Psoas muscle (tissue), 7 donors: ENCODE measurements at regions not wholly inside any gene's neighbourhood (a gene's known extent, or its start where the extent isn't known, plus 50 kb on each side); places are given as distances from the start of the nearest gene placed in this dataset.

Experiments
- ATAC-seq, 4 donors: fragments of 200-7000 bp; cut with Tn5 transposase; one replicate each; pipeline ENCODE4 v1.9.1; 2020; ENCODE audit warnings: moderate library complexity in 3 of 4, mild to moderate bottlenecking in 2 of 4
- DNase-seq, 2 donors: peaks; one replicate each; pipeline ENCODE4 v3.0.0-alpha.2; 2020
- H3K27ac ChIP-seq: fragments of 200-600 bp; one replicate; pipeline ENCODE4 v1.8.0; 2022
- H3K27me3 ChIP-seq, 3 donors: fragments of 200-600 bp in 1 of 3; one replicate each; pipeline versions ENCODE4 v1.6.1 to v1.8.0; 2013 to 2022; ENCODE audit warnings: low read length in 2 of 3, mild to moderate bottlenecking in 2 of 3, moderate library complexity in 1 of 3; ENCODE audit not compliant: insufficient read depth in 3 of 3
- H3K36me3 ChIP-seq, 2 donors: fragments of 200-600 bp in 1 of 2; one replicate each; pipeline versions ENCODE4 v1.6.1 to v1.8.0; 2013 to 2022; ENCODE audit warnings: low read depth in 1 of 2, mild to moderate bottlenecking in 1 of 2, moderate library complexity in 1 of 2; ENCODE audit not compliant: insufficient read depth in 1 of 2
- H3K4me1 ChIP-seq: fragments of 200-600 bp; one replicate; pipeline ENCODE4 v1.8.0; 2022
- H3K4me3 ChIP-seq: fragments of 200-600 bp; one replicate; pipeline ENCODE4 v1.8.0; 2022; ENCODE audit warnings: mild to moderate bottlenecking
- H3K9me3 ChIP-seq: fragments of 200-600 bp; one replicate; pipeline ENCODE4 v1.8.0; 2022
- WGBS, 3 donors: extraction: QIAGEN DNeasy Blood & Tissue Kit; methylation state at CpG; one replicate each; pipeline versions ENCODE4 v1.1.6 to v1.1.7; 2013; 5-methylcytosine and 5-hydroxymethylcytosine counted together
- intact Hi-C, 2 donors: fragments of 100-400 bp; cut with DNase I; formaldehyde crosslinking; loops; one replicate each; pipeline versions ENCODE4 v1.11.0 to v1.14.2; 2022
- TF ChIP-seq, protein P1 (sequence below): fragments of 200-600 bp; IDR thresholded peaks from one replicate; pipeline ENCODE4 v1.8.0; 2022; ENCODE audit warnings: antibody characterized with exemption
- donor health status: healthy with polysubstance abuse.
- donor health status: DM: no; HTN: no; CAD: no; lungs with moderate emphysema.
- donor health status: Bipolar disorder and iron deficiency.
- donor health status: healthy.
- donor health status: DM: yes; HTN: yes; CAD: no.
- donor health status: DM: no; HTN: no; CAD: no.
- donor health status: DM: yes; HTN: yes; CAD: no.

DNA sequence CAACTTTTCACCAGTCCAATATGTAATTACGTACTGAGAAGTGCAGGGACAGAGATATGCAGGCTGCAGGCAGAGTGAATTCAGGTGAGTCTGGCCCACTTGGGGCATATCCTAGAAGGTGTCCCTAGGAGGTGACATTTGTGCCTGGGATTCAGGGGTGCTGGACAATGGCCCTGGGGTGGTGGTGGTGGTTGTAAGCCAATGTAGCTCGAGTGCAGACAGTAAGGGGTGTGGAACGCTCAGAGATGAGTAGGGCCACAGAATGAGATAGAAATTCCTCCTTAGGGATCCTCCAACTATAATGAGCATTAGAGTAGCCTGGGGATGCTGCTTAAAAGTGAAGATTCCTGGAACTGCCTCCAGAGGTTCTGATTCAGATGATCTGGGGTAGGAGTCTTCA, 221.7 kb upstream of the MPHOSPH6 start:
- H3K27me3 ChIP-seq, result no peaks in the 10 kb centered on the region
- H3K4me3 ChIP-seq, result no peak overlapping the region
- DNase-seq, result no peak
- 71 to 83% (median 73%) methylated on average over 3 of the region's 3 CpGs for WGBS, 3 donors
- no peak for ATAC-seq
- no peaks in the 10 kb centered on the region for H3K9me3 ChIP-seq
- no peaks in the 10 kb centered on the region for H3K4me1 ChIP-seq
- no peak overlapping the region for H3K27ac ChIP-seq
- H3K36me3 ChIP-seq, result no peaks in the 10 kb centered on the region
- intact Hi-C loops, result no loop called here
- TF ChIP-seq, protein P1, sequence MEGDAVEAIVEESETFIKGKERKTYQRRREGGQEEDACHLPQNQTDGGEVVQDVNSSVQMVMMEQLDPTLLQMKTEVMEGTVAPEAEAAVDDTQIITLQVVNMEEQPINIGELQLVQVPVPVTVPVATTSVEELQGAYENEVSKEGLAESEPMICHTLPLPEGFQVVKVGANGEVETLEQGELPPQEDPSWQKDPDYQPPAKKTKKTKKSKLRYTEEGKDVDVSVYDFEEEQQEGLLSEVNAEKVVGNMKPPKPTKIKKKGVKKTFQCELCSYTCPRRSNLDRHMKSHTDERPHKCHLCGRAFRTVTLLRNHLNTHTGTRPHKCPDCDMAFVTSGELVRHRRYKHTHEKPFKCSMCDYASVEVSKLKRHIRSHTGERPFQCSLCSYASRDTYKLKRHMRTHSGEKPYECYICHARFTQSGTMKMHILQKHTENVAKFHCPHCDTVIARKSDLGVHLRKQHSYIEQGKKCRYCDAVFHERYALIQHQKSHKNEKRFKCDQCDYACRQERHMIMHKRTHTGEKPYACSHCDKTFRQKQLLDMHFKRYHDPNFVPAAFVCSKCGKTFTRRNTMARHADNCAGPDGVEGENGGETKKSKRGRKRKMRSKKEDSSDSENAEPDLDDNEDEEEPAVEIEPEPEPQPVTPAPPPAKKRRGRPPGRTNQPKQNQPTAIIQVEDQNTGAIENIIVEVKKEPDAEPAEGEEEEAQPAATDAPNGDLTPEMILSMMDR, result no peak

- H3K4me3 ChIP-seq, result no peak overlapping the region
- H3K4me1 ChIP-seq, result no peaks in the 10 kb centered on the region
- H3K27me3 ChIP-seq, result no peaks in the 10 kb centered on the region
- no peaks in the 10 kb centered on the region for H3K36me3 ChIP-seq
- intact Hi-C loops, result no loop called here
- TF ChIP-seq, protein P1, result no peak
- 55 to 68% (median 64%) methylated on average over 7 of the region's 7 CpGs for WGBS, 3 donors
- no peak for DNase-seq
- H3K9me3 ChIP-seq, result no peaks in the 10 kb centered on the region
- no peak overlapping the region for H3K27ac ChIP-seq
- no peak for ATAC-seq
Observed at GRCh38 chr16:82389956-82390650, 220.1 kb upstream of the MPHOSPH6 start.

DNA sequence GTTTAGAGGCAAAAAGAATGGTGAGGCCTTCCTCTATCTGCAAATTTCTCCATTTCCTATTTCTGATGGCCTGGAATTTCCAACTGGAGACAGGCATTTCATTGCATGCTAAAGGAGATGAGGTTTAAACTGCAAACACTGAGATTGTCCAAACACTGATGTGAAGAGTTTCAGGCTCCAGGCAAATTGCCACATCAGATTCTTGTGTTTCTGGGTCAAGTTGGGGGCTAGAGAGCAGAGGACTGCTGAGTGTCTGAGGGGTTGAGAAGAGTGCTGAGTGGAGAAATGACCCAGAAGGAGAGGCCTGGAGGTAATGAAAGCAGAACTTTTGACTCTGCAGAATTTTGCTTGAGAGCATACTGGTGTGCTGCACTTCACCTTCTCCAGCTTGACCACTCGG, 216.7 kb upstream of the MPHOSPH6 start:
- no peaks in the 10 kb centered on the region for H3K36me3 ChIP-seq
- no peaks in the 10 kb centered on the region for H3K4me1 ChIP-seq
- no peak overlapping the region for H3K4me3 ChIP-seq
- intact Hi-C loops, result no loop called here
- WGBS, 3 donors, result 66 to 77% (median 76%) methylated on average over 1 of the region's 1 CpG
- no peaks in the 10 kb centered on the region for H3K9me3 ChIP-seq
- H3K27me3 ChIP-seq, result no peaks in the 10 kb centered on the region
- TF ChIP-seq, protein P1, result no peak
- no peak for ATAC-seq
- H3K27ac ChIP-seq, result no peak overlapping the region
- no peak for DNase-seq

- Histone ChIP-seq H3K27me3 (no peaks in the 10 kb centered on the region), H3K36me3 (no peaks in the 10 kb centered on the region), H3K4me1 (no peaks in the 10 kb centered on the region), H3K27ac (no peak overlapping the region), H3K4me3 (no peak overlapping the region), H3K9me3 (no peaks in the 10 kb centered on the region)
- TF ChIP-seq, protein P1, result no peak
- ATAC-seq (no peak), DNase-seq (no peak)
- intact Hi-C loops, result no loop called here
- 50 to 56% (median 53%) methylated on average over 4 of the region's 4 CpGs for WGBS, 3 donors
Observed at GRCh38 chr16:82384949-82385348, 214.9 kb upstream of the MPHOSPH6 start.

GRCh38 chr16:82384017-82384416, 214.0 kb upstream of the MPHOSPH6 start:
- intact Hi-C loops, result no loop called here
- DNase-seq (no peak), ATAC-seq (no peak)
- Histone ChIP-seq H3K9me3 (no peaks in the 10 kb centered on the region), H3K27me3 (no peaks in the 10 kb centered on the region), H3K4me1 (no peaks in the 10 kb centered on the region), H3K27ac (no peak overlapping the region), H3K4me3 (no peak overlapping the region), H3K36me3 (no peaks in the 10 kb centered on the region)
- TF ChIP-seq, protein P1, result no peak
- WGBS, 3 donors, result 26 to 51% (median 40%) methylated on average over 4 of the region's 4 CpGs
